Pancreas (tissue), 10 donors: ENCODE measurements at regions not wholly inside any gene's neighbourhood (a gene's known extent, or its start where the extent isn't known, plus 50 kb on each side); places are given as distances from the start of the nearest gene placed in this dataset.
A peak's percentile ranks its signal among the peaks of the same experiment; 100 is the strongest.

Source experiments
- ATAC-seq, 4 donors: fragments of 200-7000 bp; cut with Tn5 transposase; one replicate each; pipeline versions ENCODE4 v1.8.0 to v1.9.1; 2020; ENCODE audit warnings: mild to moderate bottlenecking in 4 of 4, moderate library complexity in 4 of 4
- DNase-seq, 6 donors: peaks; one replicate each; pipeline ENCODE4 v3.0.0-alpha.2; 2020
- FAIRE-seq: peaks from 2 replicates; lab custom pipeline; 2012; peaks lifted over from hg19 to GRCh38; lab: Jason Lieb, UNC
- H3K27ac ChIP-seq, 4 donors: fragments of 200-600 bp; sonication (generic); 1 replicate in 3 of 4; 2 replicates in 1 of 4; pipeline versions ENCODE4 v1.5.0 to v1.8.0; 2020
- H3K27me3 ChIP-seq, 4 donors: fragments of 200-600 bp; one replicate each; pipeline ENCODE4 v1.8.0; 2021
- H3K36me3 ChIP-seq, 3 donors: fragments of 200-600 bp; sonication (generic) in 1 of 3; one replicate each; pipeline versions ENCODE4 v1.5.0 to v1.8.0; 2020 to 2021
- H3K4me1 ChIP-seq, 3 donors: fragments of 200-600 bp; one replicate each; pipeline ENCODE4 v1.8.0; 2021
- H3K4me3 ChIP-seq, 4 donors: fragments of 200-600 bp; sonication (generic) in 2 of 4; one replicate each; pipeline versions ENCODE4 v1.5.0 to v1.8.0; 2020 to 2021
- H3K9me3 ChIP-seq, 4 donors: fragments of 200-600 bp; one replicate each; pipeline ENCODE4 v1.8.0; 2021
- WGBS, 2 donors: extraction: QIAGEN DNeasy Blood & Tissue Kit; methylation state at CpG; one replicate each; pipeline ENCODE4 v1.1.7; 2013; 5-methylcytosine and 5-hydroxymethylcytosine counted together
- intact Hi-C, 3 donors: fragments of 100-400 bp; cut with DNase I; formaldehyde crosslinking; loops; one replicate each; pipeline versions ENCODE4 v1.11.1 to v1.14.2; 2022
- TF ChIP-seq, protein P1 (sequence below), 4 donors: fragments of 200-600 bp; sonication (generic) in 3 of 4; IDR thresholded peaks; one replicate each; pipeline versions ENCODE4 v1.5.0 to v1.8.0; 2021; ENCODE audit warnings: antibody characterized with exemption in 4 of 4
- donor health status: healthy with polysubstance abuse.
- donor health status: DM: no; HTN: no; CAD: no; lungs with moderate emphysema.
- donor health status: DM: no; HTN: no; CAD: no.
- donor health status: control.
- donor health status: control.
- donor health status: Bipolar disorder and iron deficiency.
- donor health status: DM: yes; HTN: yes; CAD: no.
- donor health status: DM: no; HTN: no; CAD: no.
- donor health status: DM: no; HTN: no; CAD: no.
- donor health status: DM: yes; HTN: yes; CAD: no.

DNA sequence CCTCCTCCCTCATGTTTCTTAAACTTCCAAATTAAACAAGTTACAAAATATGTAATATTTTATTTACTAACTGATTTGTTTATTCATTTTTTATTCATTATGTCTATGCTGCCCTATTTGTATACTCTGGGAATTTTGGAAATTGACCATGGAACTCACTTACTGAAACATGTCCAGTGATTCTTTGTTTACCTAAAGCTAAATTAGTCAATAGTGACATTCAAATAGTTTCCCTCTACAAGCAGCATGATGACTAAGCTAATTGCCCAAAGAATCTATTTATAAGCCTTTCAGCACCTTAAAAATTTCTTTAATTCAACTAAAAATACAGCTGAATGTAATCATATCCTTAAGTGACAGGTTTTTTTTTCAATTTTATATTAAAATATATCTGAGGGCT is 437.7 kb downstream of the SI start:
- H3K9me3 ChIP-seq = no peaks in the 10 kb centered on the region
- peaks cover 0 to 3% (median 0%) of the 10 kb centered on the region in 3 donors for H3K4me1 ChIP-seq
- H3K36me3 ChIP-seq = no peaks in the 10 kb centered on the region
- ATAC-seq (no peak), DNase-seq (no peak), FAIRE-seq (no peak)
- H3K27ac ChIP-seq = no peak overlapping the region
- no peaks in the 10 kb centered on the region for H3K27me3 ChIP-seq
- H3K4me3 ChIP-seq = no peak overlapping the region
- TF ChIP-seq, protein P1, sequence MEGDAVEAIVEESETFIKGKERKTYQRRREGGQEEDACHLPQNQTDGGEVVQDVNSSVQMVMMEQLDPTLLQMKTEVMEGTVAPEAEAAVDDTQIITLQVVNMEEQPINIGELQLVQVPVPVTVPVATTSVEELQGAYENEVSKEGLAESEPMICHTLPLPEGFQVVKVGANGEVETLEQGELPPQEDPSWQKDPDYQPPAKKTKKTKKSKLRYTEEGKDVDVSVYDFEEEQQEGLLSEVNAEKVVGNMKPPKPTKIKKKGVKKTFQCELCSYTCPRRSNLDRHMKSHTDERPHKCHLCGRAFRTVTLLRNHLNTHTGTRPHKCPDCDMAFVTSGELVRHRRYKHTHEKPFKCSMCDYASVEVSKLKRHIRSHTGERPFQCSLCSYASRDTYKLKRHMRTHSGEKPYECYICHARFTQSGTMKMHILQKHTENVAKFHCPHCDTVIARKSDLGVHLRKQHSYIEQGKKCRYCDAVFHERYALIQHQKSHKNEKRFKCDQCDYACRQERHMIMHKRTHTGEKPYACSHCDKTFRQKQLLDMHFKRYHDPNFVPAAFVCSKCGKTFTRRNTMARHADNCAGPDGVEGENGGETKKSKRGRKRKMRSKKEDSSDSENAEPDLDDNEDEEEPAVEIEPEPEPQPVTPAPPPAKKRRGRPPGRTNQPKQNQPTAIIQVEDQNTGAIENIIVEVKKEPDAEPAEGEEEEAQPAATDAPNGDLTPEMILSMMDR (IDR thresholded peaks at IDR 0.05) = no peak
- intact Hi-C loops = no loop called here

DNA sequence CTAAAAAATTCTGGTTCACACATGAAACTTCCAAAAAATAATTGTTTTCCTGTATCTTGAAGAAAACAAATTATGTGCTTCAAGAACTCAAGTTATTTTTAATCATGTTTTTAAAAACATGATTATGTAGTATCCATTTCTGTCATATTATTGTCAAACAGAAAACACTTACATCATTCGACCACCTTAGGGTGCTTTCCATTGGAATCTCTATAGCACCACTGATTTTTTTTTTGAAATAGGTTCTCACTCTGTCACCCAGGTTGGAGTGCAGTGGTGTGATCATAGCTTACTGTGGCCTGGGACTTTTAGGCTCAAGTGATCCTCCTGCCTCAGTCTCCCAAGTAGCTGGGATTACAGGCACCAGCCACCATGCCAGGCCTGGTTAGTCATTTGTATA is 457.3 kb downstream of the SI start:
- Histone ChIP-seq H3K27me3 (no peaks in the 10 kb centered on the region), H3K9me3 (no peaks in the 10 kb centered on the region), H3K27ac (no peak overlapping the region), H3K36me3 (no peaks in the 10 kb centered on the region), H3K4me1 (no peaks in the 10 kb centered on the region), H3K4me3 (no peak overlapping the region)
- DNase-seq (no peak), ATAC-seq (no peak), FAIRE-seq (no peak)
- intact Hi-C loops = no loop called here
- 90 to 92% methylated on average over 1 of the region's 1 CpG for WGBS, 2 donors
- TF ChIP-seq, protein P1 (IDR thresholded peaks at IDR 0.05) = no peak

DNA sequence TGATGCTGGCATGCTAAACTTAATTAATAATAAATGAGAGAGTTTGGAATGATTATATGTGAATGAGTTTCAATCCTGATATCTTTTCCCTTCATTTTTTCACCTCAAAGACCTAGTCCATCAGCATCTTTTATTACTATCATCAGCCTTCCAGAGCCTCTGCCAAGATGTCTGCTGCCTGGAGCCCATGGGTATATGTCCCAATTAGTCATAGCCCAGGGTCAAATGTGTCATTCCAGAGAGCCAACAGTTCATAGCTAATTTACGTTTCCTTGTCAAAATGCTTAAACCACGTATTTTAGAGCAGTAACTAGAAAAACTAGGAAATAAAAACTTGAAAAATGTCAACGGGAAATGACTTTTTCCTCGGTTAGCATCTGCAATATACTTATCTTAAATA is 457.9 kb downstream of the SI start:
- FAIRE-seq (no peak), DNase-seq (no peak), ATAC-seq (no peak)
- WGBS, 2 donors = 86 to 89% methylated on average over 4 of the region's 4 CpGs
- TF ChIP-seq, protein P1 (IDR thresholded peaks at IDR 0.05) = no peak
- Histone ChIP-seq H3K36me3 (no peaks in the 10 kb centered on the region), H3K9me3 (no peaks in the 10 kb centered on the region), H3K4me1 (no peaks in the 10 kb centered on the region), H3K27me3 (no peaks in the 10 kb centered on the region), H3K4me3 (no peak overlapping the region), H3K27ac (no peak overlapping the region)
- intact Hi-C loops = no loop called here

DNA sequence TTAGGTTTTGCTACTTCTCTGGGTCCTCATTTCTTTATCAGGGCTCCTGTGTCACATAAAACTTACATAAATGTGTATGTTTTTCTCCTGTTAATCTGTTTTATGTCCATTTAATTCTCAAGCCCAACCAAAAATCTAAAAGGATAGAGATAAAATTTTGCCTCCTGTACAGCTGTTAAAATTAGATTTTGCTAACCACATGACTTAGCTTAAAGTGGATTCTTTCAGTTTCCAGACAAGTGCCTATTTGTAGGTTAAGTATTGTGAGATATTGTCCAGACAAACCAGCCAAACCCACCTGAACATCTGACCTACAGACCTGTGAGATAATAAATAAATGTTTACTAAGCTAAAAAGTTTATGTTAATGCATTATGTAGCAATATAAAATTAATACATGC is 465.5 kb downstream of the SI start:
- Histone ChIP-seq H3K27me3 (no peaks in the 10 kb centered on the region), H3K36me3 (no peaks in the 10 kb centered on the region), H3K9me3 (no peaks in the 10 kb centered on the region), H3K4me3 (no peak overlapping the region), H3K4me1 (no peaks in the 10 kb centered on the region), H3K27ac (no peak overlapping the region)
- TF ChIP-seq, protein P1 (IDR thresholded peaks at IDR 0.05) = no peak
- FAIRE-seq (no peak), DNase-seq (no peak), ATAC-seq (no peak)
- intact Hi-C loops = no loop called here

DNA sequence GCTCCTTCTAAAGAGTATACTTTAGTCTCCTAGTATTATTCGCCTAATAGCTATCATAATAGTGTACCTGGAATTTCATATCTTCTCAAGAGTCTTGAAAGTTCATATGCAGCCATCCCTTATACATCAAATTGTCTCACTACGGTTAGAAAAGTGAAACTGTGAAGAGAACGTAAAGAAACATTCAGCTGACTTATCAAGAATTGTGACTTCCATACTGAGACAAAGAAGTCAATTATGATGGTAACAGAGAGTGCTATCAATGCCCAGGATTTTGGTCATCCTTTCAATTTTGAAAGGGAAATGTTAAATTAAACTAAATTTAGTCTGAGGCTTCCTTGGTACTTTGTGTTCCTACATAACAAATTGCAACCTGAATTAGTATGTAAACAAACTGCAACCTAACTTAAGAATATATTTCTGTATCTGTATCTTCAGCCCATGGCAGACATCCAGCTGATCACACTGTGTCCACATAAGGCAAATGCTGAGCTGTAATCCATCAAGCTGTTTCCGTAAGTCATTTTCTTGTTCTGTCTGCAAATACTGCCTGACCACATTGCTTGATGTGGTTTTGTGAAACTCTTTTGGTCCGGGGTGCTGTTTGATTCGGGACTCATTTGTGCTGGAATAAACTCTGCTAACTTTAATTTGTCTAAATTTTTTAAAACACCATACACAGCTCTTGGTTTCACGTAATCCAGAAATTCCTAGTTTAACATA is 469.6 kb downstream of the SI start:
- no peak for FAIRE-seq

More for the DNA sequence above, 469.6 kb downstream of the SI start:
- TF ChIP-seq, protein P1 (IDR thresholded peaks at IDR 0.05) = no peak
- Histone ChIP-seq H3K27me3 (no peaks in the 10 kb centered on the region), H3K27ac (no peak overlapping the region), H3K4me3 (no peak overlapping the region), H3K36me3 (no peaks in the 10 kb centered on the region), H3K4me1 (no peaks in the 10 kb centered on the region), H3K9me3 (no peaks in the 10 kb centered on the region)
- no peak for DNase-seq
- intact Hi-C loops = no loop called here
- peak in 1 of 4 donors; percentile 19 for ATAC-seq
- 58 to 63% methylated on average over 7 of the region's 7 CpGs for WGBS, 2 donors
